GM19324 (cell line): ENCODE measurements at regions not wholly inside any gene's neighbourhood (a gene's known extent, or its start where the extent isn't known, plus 50 kb on each side); places are given as distances from the start of the nearest gene placed in this dataset.
"Not testable (repeated sequence)": the region's sequence is repeated elsewhere in the genome, so short reads cannot be mapped to it uniquely, and the experiment has no call there.

Experiments used
- ATAC-seq: cut with Tn5 transposase; IDR thresholded peaks from one replicate; pipeline ENCODE4 v1.9.1; 2021; ENCODE audit warnings: mild to moderate bottlenecking, moderate library complexity; ENCODE audit not compliant: unreplicated experiment, low FRiP score

GRCh38 chr2:87404411-87405255 is 343.3 kb upstream of the PLGLB2 start:
- ATAC-seq, result not testable (repeated sequence)

GRCh38 chr2:87405531-87406216 is 342.2 kb upstream of the PLGLB2 start:
- not testable (repeated sequence) for ATAC-seq

- not testable (repeated sequence) for ATAC-seq
Measured at GRCh38 chr2:87406406-87407175, 341.3 kb upstream of the PLGLB2 start.

- not testable (repeated sequence) for ATAC-seq
Measured at GRCh38 chr2:87409601-87410000, 338.3 kb upstream of the PLGLB2 start.

GRCh38 chr2:87410371-87410770 is 337.5 kb upstream of the PLGLB2 start:
- ATAC-seq, result not testable (repeated sequence)

- ATAC-seq, result not testable (repeated sequence)
Measured at GRCh38 chr2:87412036-87412820, 335.7 kb upstream of the PLGLB2 start.

- not testable (repeated sequence) for ATAC-seq
Measured at GRCh38 chr2:87414331-87414730, 333.6 kb upstream of the PLGLB2 start.

- not testable (repeated sequence) for ATAC-seq
Measured at GRCh38 chr2:87414795-87415570, 332.9 kb upstream of the PLGLB2 start.

GRCh38 chr2:87415586-87416265 is 332.2 kb upstream of the PLGLB2 start:
- not testable (repeated sequence) for ATAC-seq

GRCh38 chr2:87416266-87416592 is 331.7 kb upstream of the PLGLB2 start:
- ATAC-seq, result not testable (repeated sequence)

GRCh38 chr2:87417147-87417546 is 330.7 kb upstream of the PLGLB2 start:
- not testable (repeated sequence) for ATAC-seq

GRCh38 chr2:87417742-87418567 is 329.9 kb upstream of the PLGLB2 start:
- not testable (repeated sequence) for ATAC-seq

- ATAC-seq, result not testable (repeated sequence)
Measured at GRCh38 chr2:87418823-87419822, 328.8 kb upstream of the PLGLB2 start.

GRCh38 chr2:87419980-87420379 is 327.9 kb upstream of the PLGLB2 start:
- ATAC-seq, result not testable (repeated sequence)

- ATAC-seq, result not testable (repeated sequence)
Measured at GRCh38 chr2:87420954-87421353, 326.9 kb upstream of the PLGLB2 start.

- ATAC-seq, result not testable (repeated sequence)
Measured at GRCh38 chr2:87423796-87424762, 323.8 kb upstream of the PLGLB2 start.
